ENCODE measurements at regions not wholly inside any gene's neighbourhood (a gene's known extent, or its start where the extent isn't known, plus 50 kb on each side); places are given as distances from the start of the nearest gene placed in this dataset.

DNA sequence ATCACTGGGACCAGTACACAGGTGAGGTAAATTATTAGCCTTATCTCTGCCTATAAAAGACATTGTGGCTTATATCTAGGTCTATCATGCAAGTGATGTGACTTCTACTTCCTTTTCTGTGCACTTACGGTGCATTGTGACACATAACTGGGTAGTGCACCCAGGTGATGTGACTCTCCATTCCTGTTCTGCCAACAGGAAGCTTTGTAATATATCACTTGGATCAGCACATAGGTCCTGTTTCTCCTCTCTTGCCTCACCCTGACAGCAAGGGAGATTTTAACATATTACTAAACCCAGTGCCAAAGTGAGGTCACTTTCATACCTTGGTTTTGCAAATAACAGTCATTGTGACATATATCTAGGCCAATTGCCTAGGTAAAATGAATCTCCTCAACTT is 1129.7 kb upstream of the AMELY start:
- no peak for TF ChIP-seq POLR2A (IDR thresholded peaks at IDR 0.05)
- no peak for TF ChIP-seq CTCF (IDR thresholded peaks at IDR 0.05)
- no peak for TF ChIP-seq POLR2AphosphoS5 (IDR thresholded peaks at IDR 0.05)

Measured in breast epithelium (tissue), 3 donors.